ENCODE measurements at regions not wholly inside any gene's neighbourhood (a gene's known extent, or its start where the extent isn't known, plus 50 kb on each side); places are given as distances from the start of the nearest gene placed in this dataset.

- no peak for TF ChIP-seq CTCF (IDR thresholded peaks at IDR 0.05)
- TF ChIP-seq EZH2 (IDR thresholded peaks at IDR 0.05; ENCODE audit: borderline replicate concordance, insufficient read depth, low read depth, low read length, poor library complexity, severe bottlenecking): no peak
Observed at GRCh38 chr6:71373943-71374342, 85.3 kb downstream of the OGFRL1 start.
